Tibial artery (tissue), 4 donors: ENCODE measurements at regions not wholly inside any gene's neighbourhood (a gene's known extent, or its start where the extent isn't known, plus 50 kb on each side); places are given as distances from the start of the nearest gene placed in this dataset.

Experiments
- DNase-seq, 2 donors: peaks; one replicate each; pipeline ENCODE4 v3.0.0-alpha.2; 2019
- H3K27ac ChIP-seq, 2 donors: fragments of 200-600 bp; sonication (generic) in 1 of 2; 1 replicate in 1 of 2; 2 replicates in 1 of 2; pipeline ENCODE4 v1.5.1; 2018 to 2019; ENCODE audit warnings: mild to moderate bottlenecking in 1 of 2
- H3K27me3 ChIP-seq, 2 donors: fragments of 200-600 bp; sonication (generic) in 1 of 2; one replicate each; pipeline versions ENCODE4 v1.5.1 to v1.6.0; 2016 to 2019
- H3K36me3 ChIP-seq, 3 donors: fragments of 200-600 bp; sonication (generic) in 2 of 3; one replicate each; pipeline ENCODE4 v1.5.1; 2016 to 2019; ENCODE audit warnings: mild to moderate bottlenecking in 2 of 3
- H3K4me1 ChIP-seq, 4 donors: fragments of 200-600 bp; sonication (generic) in 2 of 4; 1 replicate in 3 of 4; 2 replicates in 1 of 4; pipeline ENCODE4 v1.5.1; 2016 to 2019
- H3K4me3 ChIP-seq, 2 donors: fragments of 200-600 bp; sonication (generic) in 1 of 2; 1 replicate in 1 of 2; 2 replicates in 1 of 2; pipeline ENCODE4 v1.5.1; 2018 to 2019; ENCODE audit warnings: mild to moderate bottlenecking in 2 of 2
- H3K9me3 ChIP-seq, 3 donors: fragments of 200-600 bp; sonication (generic) in 1 of 3; one replicate each; pipeline ENCODE4 v1.5.1; 2016 to 2019
- intact Hi-C: fragments of 100-400 bp; cut with DNase I; formaldehyde crosslinking; loops from one replicate; pipeline ENCODE4 v1.15.0; 2023; ENCODE audit warnings: low total_unique reads
- TF ChIP-seq, protein P1 (sequence below), 2 experiments: fragments of 200-600 bp in 1 of 2; fragments of 450-650 bp in 1 of 2; IDR thresholded peaks; one replicate each; pipeline ENCODE4 v1.5.1; 2017 to 2019; ENCODE audit warnings: antibody characterized with exemption in 2 of 2, mild to moderate bottlenecking in 1 of 2, moderate library complexity in 1 of 2

DNA sequence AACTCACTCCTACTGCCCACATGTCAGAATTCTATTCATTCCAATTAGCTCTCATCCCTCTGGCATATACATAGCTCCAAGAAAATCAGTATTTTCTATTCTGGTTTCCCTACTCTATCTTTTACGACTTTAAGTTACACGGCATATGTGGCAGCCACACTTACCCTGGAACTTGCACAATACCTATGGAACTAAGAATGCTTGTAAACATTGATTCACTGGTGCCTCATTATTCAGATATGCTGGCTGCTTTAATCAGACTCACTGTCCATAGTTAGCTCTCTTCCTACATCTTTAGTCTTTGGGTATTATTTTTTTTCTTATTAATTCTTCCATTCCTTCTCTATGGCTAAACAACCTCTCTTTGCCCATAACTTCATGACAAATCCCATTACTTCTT, 1519.9 kb upstream of the ACVR2A start:
- H3K27ac ChIP-seq: no peak overlapping the region
- no peaks in the 10 kb centered on the region for H3K27me3 ChIP-seq
- no peaks in the 10 kb centered on the region for H3K9me3 ChIP-seq
- intact Hi-C loops: no loop called here
- H3K4me3 ChIP-seq: no peak overlapping the region
- H3K4me1 ChIP-seq: no peaks in the 10 kb centered on the region
- no peak for DNase-seq
- no peaks in the 10 kb centered on the region for H3K36me3 ChIP-seq
- TF ChIP-seq, protein P1, sequence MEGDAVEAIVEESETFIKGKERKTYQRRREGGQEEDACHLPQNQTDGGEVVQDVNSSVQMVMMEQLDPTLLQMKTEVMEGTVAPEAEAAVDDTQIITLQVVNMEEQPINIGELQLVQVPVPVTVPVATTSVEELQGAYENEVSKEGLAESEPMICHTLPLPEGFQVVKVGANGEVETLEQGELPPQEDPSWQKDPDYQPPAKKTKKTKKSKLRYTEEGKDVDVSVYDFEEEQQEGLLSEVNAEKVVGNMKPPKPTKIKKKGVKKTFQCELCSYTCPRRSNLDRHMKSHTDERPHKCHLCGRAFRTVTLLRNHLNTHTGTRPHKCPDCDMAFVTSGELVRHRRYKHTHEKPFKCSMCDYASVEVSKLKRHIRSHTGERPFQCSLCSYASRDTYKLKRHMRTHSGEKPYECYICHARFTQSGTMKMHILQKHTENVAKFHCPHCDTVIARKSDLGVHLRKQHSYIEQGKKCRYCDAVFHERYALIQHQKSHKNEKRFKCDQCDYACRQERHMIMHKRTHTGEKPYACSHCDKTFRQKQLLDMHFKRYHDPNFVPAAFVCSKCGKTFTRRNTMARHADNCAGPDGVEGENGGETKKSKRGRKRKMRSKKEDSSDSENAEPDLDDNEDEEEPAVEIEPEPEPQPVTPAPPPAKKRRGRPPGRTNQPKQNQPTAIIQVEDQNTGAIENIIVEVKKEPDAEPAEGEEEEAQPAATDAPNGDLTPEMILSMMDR (IDR thresholded peaks at IDR 0.05): no peak

DNA sequence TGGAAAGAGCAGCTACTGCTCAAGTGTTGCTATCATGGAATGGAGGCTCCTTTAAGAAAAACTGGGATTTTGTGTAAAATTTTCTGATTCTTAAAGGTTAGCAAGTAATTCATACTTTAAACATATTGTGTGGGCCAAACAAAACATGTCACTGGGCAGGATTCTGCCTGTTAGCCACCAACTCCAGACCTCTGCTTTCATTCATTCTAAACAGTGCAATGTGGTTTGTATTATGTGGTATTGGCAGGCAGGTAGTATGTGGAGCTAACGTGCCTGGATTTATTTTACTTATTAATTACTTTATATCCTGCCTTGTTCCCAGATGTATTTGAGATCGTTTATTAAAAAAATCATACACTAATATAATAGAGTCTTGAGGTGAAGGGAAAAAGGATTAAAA, 1521.3 kb upstream of the ACVR2A start:
- H3K27ac ChIP-seq: no peak overlapping the region
- no peak overlapping the region for H3K4me3 ChIP-seq
- TF ChIP-seq, protein P1 (IDR thresholded peaks at IDR 0.05): no peak
- no peak for DNase-seq
- H3K9me3 ChIP-seq: no peaks in the 10 kb centered on the region
- no peaks in the 10 kb centered on the region for H3K27me3 ChIP-seq
- no peaks in the 10 kb centered on the region for H3K36me3 ChIP-seq
- H3K4me1 ChIP-seq: no peaks in the 10 kb centered on the region
- intact Hi-C loops: no loop called here

DNA sequence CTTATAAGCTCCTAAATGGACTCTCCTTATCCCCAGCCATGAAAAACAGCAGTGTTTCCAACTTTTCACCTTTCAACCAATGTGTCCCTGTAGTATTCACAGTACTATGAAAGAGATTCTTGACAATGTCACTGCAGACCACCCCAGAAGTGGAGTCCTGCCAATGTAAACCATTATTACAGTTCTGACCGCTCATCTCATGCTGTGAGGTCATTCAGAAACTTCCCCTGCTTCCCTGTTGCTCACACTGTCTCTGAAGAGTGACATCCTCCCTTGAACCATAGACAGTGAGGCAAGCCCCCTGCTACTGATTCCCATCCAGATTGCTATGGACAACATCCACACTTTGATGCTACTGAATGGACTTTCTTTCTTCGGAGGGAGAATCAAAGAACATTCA, 1523.7 kb upstream of the ACVR2A start:
- H3K4me1 ChIP-seq: no peaks in the 10 kb centered on the region
- TF ChIP-seq, protein P1 (IDR thresholded peaks at IDR 0.05): no peak
- H3K4me3 ChIP-seq: no peak overlapping the region
- intact Hi-C loops: no loop called here
- no peaks in the 10 kb centered on the region for H3K36me3 ChIP-seq
- H3K9me3 ChIP-seq: no peaks in the 10 kb centered on the region
- DNase-seq: no peak
- H3K27ac ChIP-seq: no peak overlapping the region
- H3K27me3 ChIP-seq: no peaks in the 10 kb centered on the region

DNA sequence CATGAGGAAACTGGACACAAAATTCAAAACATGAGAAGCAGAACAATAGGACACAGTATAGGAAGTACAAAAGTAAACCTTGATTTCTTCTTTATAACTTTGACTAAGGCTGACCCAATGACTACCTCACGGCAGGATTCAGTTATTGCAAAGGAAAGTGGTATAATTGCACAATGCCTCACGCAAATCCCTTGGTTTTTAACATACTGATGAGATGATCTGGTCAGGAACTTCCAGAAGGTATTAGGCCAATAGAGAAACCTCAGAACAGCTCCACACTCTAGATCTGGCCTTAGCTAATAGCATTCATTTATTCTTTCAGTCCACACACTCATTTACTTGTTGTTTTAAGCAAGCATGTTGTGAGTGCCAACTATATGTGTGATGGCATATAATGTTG, 1526.9 kb upstream of the ACVR2A start:
- no peak for DNase-seq
- TF ChIP-seq, protein P1 (IDR thresholded peaks at IDR 0.05): no peak
- H3K4me1 ChIP-seq: no peaks in the 10 kb centered on the region
- H3K4me3 ChIP-seq: no peak overlapping the region
- H3K36me3 ChIP-seq: no peaks in the 10 kb centered on the region
- H3K9me3 ChIP-seq: no peaks in the 10 kb centered on the region
- H3K27ac ChIP-seq: no peak overlapping the region
- no peaks in the 10 kb centered on the region for H3K27me3 ChIP-seq
- intact Hi-C loops: no loop called here

DNA sequence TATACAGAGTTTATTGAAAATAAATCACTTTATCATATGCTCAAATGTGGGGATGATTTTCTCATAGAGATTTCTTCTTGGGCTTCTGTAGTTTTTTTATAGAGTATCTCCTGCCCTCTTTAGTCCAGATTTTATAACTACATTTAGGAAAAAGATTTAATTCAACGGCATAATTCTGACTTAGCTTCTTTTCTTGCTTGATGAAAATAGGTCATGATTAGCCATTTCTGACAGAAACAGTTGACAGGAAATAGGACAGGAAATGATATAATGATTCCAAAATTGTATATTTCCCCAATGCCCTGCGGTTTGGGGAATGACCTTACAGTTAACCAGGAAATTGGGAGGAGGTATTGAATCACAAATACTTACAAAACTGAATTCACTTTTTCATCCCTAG, 1531.9 kb upstream of the ACVR2A start:
- Histone ChIP-seq H3K9me3 (no peaks in the 10 kb centered on the region), H3K4me1 (no peaks in the 10 kb centered on the region), H3K27me3 (no peaks in the 10 kb centered on the region), H3K4me3 (no peak overlapping the region), H3K27ac (no peak overlapping the region), H3K36me3 (no peaks in the 10 kb centered on the region)
- intact Hi-C loops: no loop called here
- TF ChIP-seq, protein P1 (IDR thresholded peaks at IDR 0.05): peak; percentile 17 to 25
- no peak for DNase-seq

DNA sequence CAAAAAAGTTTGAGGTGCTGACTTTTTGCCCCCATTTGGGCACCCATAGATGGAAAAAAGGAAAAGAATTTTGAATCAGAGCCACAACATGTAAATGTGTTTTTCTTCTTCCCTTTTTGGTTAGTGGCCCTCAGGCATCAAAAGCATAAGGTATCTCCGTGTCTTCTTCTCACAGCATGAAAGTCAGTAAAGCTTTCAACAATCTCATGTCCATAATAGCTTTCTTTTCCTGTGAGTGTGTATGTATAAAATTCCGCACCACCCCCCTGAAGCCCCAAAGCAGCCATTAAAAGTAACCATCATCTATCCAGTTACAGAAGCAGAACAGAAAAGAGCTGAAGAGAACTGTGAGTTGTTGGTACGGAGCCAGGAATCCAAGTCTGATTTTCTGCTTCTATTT, 1539.7 kb upstream of the ACVR2A start:
- Histone ChIP-seq H3K4me3 (no peak overlapping the region), H3K4me1 (no peaks in the 10 kb centered on the region), H3K36me3 (no peaks in the 10 kb centered on the region), H3K9me3 (peaks cover 0 to under 1% (median 0%) of the 10 kb centered on the region in 3 donors), H3K27ac (no peak overlapping the region), H3K27me3 (no peaks in the 10 kb centered on the region)
- intact Hi-C loops: no loop called here
- DNase-seq: no peak
- TF ChIP-seq, protein P1 (IDR thresholded peaks at IDR 0.05): no peak
